CD4-positive, alpha-beta T cell (primary cell): ENCODE measurements at regions not wholly inside any gene's neighbourhood (a gene's known extent, or its start where the extent isn't known, plus 50 kb on each side); places are given as distances from the start of the nearest gene placed in this dataset.

Source experiments
- ATAC-seq: fragments of 200-7000 bp; cut with Tn5 transposase; one replicate; pipeline ENCODE4 v1.10.0; 2022; ENCODE audit warnings: mild to moderate bottlenecking; ENCODE audit not compliant: poor library complexity
- CTCF ChIA-PET: fragments of 350-600 bp; sonication (Branson Sonifier 250); formaldehyde crosslinking; loops from one replicate; lab custom pipeline; 2021; ENCODE audit warnings: antibody characterized with exemption, inconsistent platforms; lab: Charles Lee
- POLR2A ChIA-PET: fragments of 350-600 bp; sonication (Branson Sonifier 250); formaldehyde crosslinking; loops from one replicate; lab custom pipeline; 2021; ENCODE audit warnings: antibody characterized with exemption, inconsistent platforms; lab: Charles Lee
- DNase-seq, 14 experiments: peaks; one replicate each; pipeline ENCODE4 v3.0.0-alpha.2; 2013 to 2020; ENCODE audit warnings: mixed read lengths in 2 of 14
- H3K27ac ChIP-seq, 2 donors: one replicate each; pipeline versions ENCODE4 v1.5.1 to v1.7.0; 2013; ENCODE audit warnings: low read length in 2 of 2, low read depth in 1 of 2, mild to moderate bottlenecking in 1 of 2
- H3K27me3 ChIP-seq, 2 experiments: 1 replicate in 1 of 2; 2 replicates in 1 of 2; pipeline versions ENCODE4 v1.6.1 to v1.7.0; 2013; ENCODE audit warnings: low read length in 2 of 2, control low read depth in 1 of 2, mild to moderate bottlenecking in 1 of 2, moderate library complexity in 1 of 2; ENCODE audit not compliant: insufficient read depth in 2 of 2, control insufficient read depth in 1 of 2
- H3K36me3 ChIP-seq: one replicate; pipeline ENCODE4 v1.6.1; 2013; ENCODE audit warnings: low read length, control low read depth; ENCODE audit not compliant: insufficient read depth
- H3K4me1 ChIP-seq: one replicate; pipeline ENCODE4 v1.6.1; 2013; ENCODE audit warnings: low read length, control low read depth; ENCODE audit not compliant: insufficient read depth
- H3K4me3 ChIP-seq: one replicate; pipeline ENCODE4 v1.5.1; 2013; ENCODE audit warnings: mild to moderate bottlenecking, low read length, moderate library complexity
- H3K9me3 ChIP-seq, 2 experiments: 1 replicate in 1 of 2; 2 replicates in 1 of 2; pipeline versions ENCODE4 v1.6.1 to v1.7.0; 2013; ENCODE audit warnings: low read length in 2 of 2, mild to moderate bottlenecking in 2 of 2, control low read depth in 1 of 2, moderate library complexity in 1 of 2; ENCODE audit not compliant: control insufficient read depth in 1 of 2, insufficient read depth in 1 of 2
- H3K27ac Mint-ChIP-seq: one replicate; pipeline ENCODE4 v1.8.0; 2020; ENCODE audit warnings: mixed read lengths
- H3K27me3 Mint-ChIP-seq: one replicate; pipeline ENCODE4 v1.8.0; 2021; ENCODE audit warnings: mixed read lengths
- H3K36me3 Mint-ChIP-seq: one replicate; pipeline ENCODE4 v1.8.0; 2021; ENCODE audit warnings: low read depth, mixed read lengths
- H3K4me1 Mint-ChIP-seq: one replicate; pipeline ENCODE4 v1.8.0; 2021; ENCODE audit warnings: low read depth, mixed read lengths
- H3K4me3 Mint-ChIP-seq: one replicate; pipeline ENCODE4 v1.8.0; 2020; ENCODE audit warnings: mild to moderate bottlenecking, mixed read lengths
- H3K9me3 Mint-ChIP-seq: one replicate; pipeline ENCODE4 v1.8.0; 2020; ENCODE audit warnings: mixed read lengths
- CTCF ChIP-seq: fragments of 200-600 bp; IDR thresholded peaks from one replicate; pipeline ENCODE4 v1.8.0; 2022; ENCODE audit warnings: antibody characterized with exemption, mild to moderate bottlenecking
- intact Hi-C, 2 experiments: fragments of 100-400 bp; cut with DNase I in 1 of 2; cut with micrococcal nuclease in 1 of 2; formaldehyde crosslinking; loops; one replicate each; pipeline versions ENCODE4 v1.15.1 to v1.9.0; 2023 to 2025; cut with DNase I, micrococcal nuclease

- ChIA-PET CTCF (no interaction called here), POLR2A (no interaction called here)
- peaks cover 0 to 13% of the 10 kb centered on the region in 2 experiments for H3K9me3 ChIP-seq
- no peak for TF ChIP-seq CTCF
- no peaks in the 10 kb centered on the region for H3K27me3 ChIP-seq
- no peaks in the 10 kb centered on the region for H3K36me3 Mint-ChIP-seq
- ATAC-seq (no peak), DNase-seq (no peak)
- H3K27ac ChIP-seq = no peak overlapping the region
- no peak overlapping the region for H3K4me3 Mint-ChIP-seq
- H3K4me3 ChIP-seq = no peak overlapping the region
- no peaks in the 10 kb centered on the region for H3K4me1 ChIP-seq
- no peak overlapping the region for H3K27ac Mint-ChIP-seq
- H3K27me3 Mint-ChIP-seq = peaks cover 16% of the 10 kb centered on the region
- no peaks in the 10 kb centered on the region for H3K36me3 ChIP-seq
- H3K4me1 Mint-ChIP-seq = no peaks in the 10 kb centered on the region
- intact Hi-C loops = no loop called here
- no peaks in the 10 kb centered on the region for H3K9me3 Mint-ChIP-seq
Observed at GRCh38 chr12:125303337-125303736, 238.1 kb downstream of the AACS start.

GRCh38 chr12:125304029-125304428 is 238.8 kb downstream of the AACS start:
- Mint-ChIP-seq H3K27ac (no peak overlapping the region), H3K27me3 (peaks cover 15% of the 10 kb centered on the region), H3K36me3 (no peaks in the 10 kb centered on the region), H3K9me3 (no peaks in the 10 kb centered on the region), H3K4me1 (no peaks in the 10 kb centered on the region), H3K4me3 (no peak overlapping the region)
- peaks cover 0 to 13% of the 10 kb centered on the region in 2 experiments for H3K9me3 ChIP-seq
- no peak overlapping the region for H3K27ac ChIP-seq
- CTCF ChIA-PET = no interaction called here
- POLR2A ChIA-PET = no interaction called here
- H3K27me3 ChIP-seq = no peaks in the 10 kb centered on the region
- ATAC-seq = no peak
- no peak for TF ChIP-seq CTCF
- H3K4me1 ChIP-seq = no peaks in the 10 kb centered on the region
- intact Hi-C loops = no loop called here
- DNase-seq = no peak
- no peak overlapping the region for H3K4me3 ChIP-seq
- no peaks in the 10 kb centered on the region for H3K36me3 ChIP-seq

GRCh38 chr12:125305231-125305630 is 240.0 kb downstream of the AACS start:
- H3K4me3 ChIP-seq = no peak overlapping the region
- DNase-seq = no peak
- Mint-ChIP-seq H3K36me3 (no peaks in the 10 kb centered on the region), H3K9me3 (no peaks in the 10 kb centered on the region), H3K27ac (no peak overlapping the region), H3K4me1 (no peaks in the 10 kb centered on the region), H3K27me3 (peaks cover 3% of the 10 kb centered on the region), H3K4me3 (no peak overlapping the region)
- H3K9me3 ChIP-seq = peaks cover 0 to 4% of the 10 kb centered on the region in 2 experiments
- intact Hi-C loops = no loop called here
- ChIA-PET POLR2A (no interaction called here), CTCF (no interaction called here)
- H3K27me3 ChIP-seq = peaks cover 0 to 3% of the 10 kb centered on the region in 2 experiments
- H3K27ac ChIP-seq = no peak overlapping the region
- no peak for ATAC-seq
- TF ChIP-seq CTCF = no peak
- no peaks in the 10 kb centered on the region for H3K4me1 ChIP-seq
- H3K36me3 ChIP-seq = no peaks in the 10 kb centered on the region
